ENCODE measurements at regions not wholly inside any gene's neighbourhood (a gene's known extent, or its start where the extent isn't known, plus 50 kb on each side); places are given as distances from the start of the nearest gene placed in this dataset.

- no peak for TF ChIP-seq CTCF (IDR thresholded peaks at IDR 0.05; ENCODE audit: control extremely low read depth in 1 of 3, insufficient read depth in 1 of 3, low read depth in 1 of 3, low read length in 3 of 3)
- no peak for TF ChIP-seq POLR2AphosphoS5 (IDR thresholded peaks at IDR 0.05; ENCODE audit: low read depth, low read length)
- TF ChIP-seq CEBPB (IDR thresholded peaks at IDR 0.05; ENCODE audit: low read depth, low read length), result no peak
Measured at GRCh38 chr2:3126171-3126910, 251.3 kb downstream of the EIPR1 start.

Data from H1 (cell line).